BLaER1 (cell line): ENCODE measurements at regions not wholly inside any gene's neighbourhood (a gene's known extent, or its start where the extent isn't known, plus 50 kb on each side); places are given as distances from the start of the nearest gene placed in this dataset.

Source experiments
- H3K27ac ChIP-seq: shearing (Covaris generic); formaldehyde crosslinking; 2 replicates; pipeline ENCODE4 v1.8.1; 2022
- H3K27me3 ChIP-seq: shearing (Covaris generic); formaldehyde crosslinking; 2 replicates; pipeline ENCODE4 v1.8.1; 2022
- H3K36me3 ChIP-seq: shearing (Covaris generic); formaldehyde crosslinking; 2 replicates; pipeline ENCODE4 v1.8.1; 2022
- H3K4me1 ChIP-seq: shearing (Covaris generic); formaldehyde crosslinking; 2 replicates; pipeline ENCODE4 v1.8.1; 2022
- H3K4me2 ChIP-seq: shearing (Covaris generic); formaldehyde crosslinking; 2 replicates; pipeline ENCODE4 v1.8.1; 2022
- H3K4me3 ChIP-seq: shearing (Covaris generic); formaldehyde crosslinking; 2 replicates; pipeline ENCODE4 v1.8.1; 2022
- H3K9ac ChIP-seq: shearing (Covaris generic); formaldehyde crosslinking; 2 replicates; pipeline ENCODE4 v1.8.1; 2022
- H3K9me3 ChIP-seq: shearing (Covaris generic); formaldehyde crosslinking; 2 replicates; pipeline ENCODE4 v1.8.1; 2022
- H4K20me1 ChIP-seq: shearing (Covaris generic); formaldehyde crosslinking; 2 replicates; pipeline ENCODE4 v1.8.1; 2022
- Cebpa-rat ChIP-seq: shearing (Covaris generic); IDR thresholded peaks from 2 replicates; pipeline ENCODE4 v1.8.1; 2022

GRCh38 chr1:29970747-29971325, 734.5 kb downstream of the PTPRU start:
- H3K36me3 ChIP-seq, result no peaks in the 10 kb centered on the region
- no peaks in the 10 kb centered on the region; the same call in 1 of the 2 replicates for H4K20me1 ChIP-seq
- H3K4me2 ChIP-seq, result no peak overlapping the region
- no peak for TF ChIP-seq Cebpa-rat
- H3K27me3 ChIP-seq, result no peaks in the 10 kb centered on the region
- H3K27ac ChIP-seq, result no peak overlapping the region
- H3K9ac ChIP-seq, result no peak overlapping the region
- H3K4me1 ChIP-seq, result no peaks in the 10 kb centered on the region
- H3K4me3 ChIP-seq, result no peak overlapping the region
- H3K9me3 ChIP-seq, result no peaks in the 10 kb centered on the region

DNA sequence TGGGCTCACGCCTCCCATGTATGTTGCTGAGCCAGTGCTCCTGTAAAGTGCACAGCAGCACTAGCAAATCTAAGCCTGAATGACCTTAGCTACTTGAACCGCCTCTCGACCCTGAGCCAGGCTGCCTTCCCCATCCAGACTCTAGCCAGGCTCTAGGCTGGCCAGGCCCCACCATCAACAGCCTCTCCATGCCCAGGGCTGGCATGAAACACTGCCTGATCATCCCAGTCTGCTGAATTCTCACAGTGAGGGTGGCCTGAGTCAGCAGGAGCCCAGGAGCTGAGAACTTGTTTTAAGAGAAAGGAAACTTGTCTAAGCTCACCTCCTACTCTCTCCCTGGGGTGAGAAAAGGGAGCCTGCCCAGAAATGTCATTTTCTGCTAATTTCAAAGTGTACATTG, 733.3 kb downstream of the PTPRU start:
- TF ChIP-seq Cebpa-rat, result no peak
- Histone ChIP-seq H3K4me2 (no peak overlapping the region), H3K9me3 (no peaks in the 10 kb centered on the region), H3K4me1 (no peaks in the 10 kb centered on the region), H3K27ac (no peak overlapping the region), H3K36me3 (no peaks in the 10 kb centered on the region), H3K4me3 (no peak overlapping the region), H3K9ac (no peak overlapping the region), H3K27me3 (no peaks in the 10 kb centered on the region), H4K20me1 (no peaks in the 10 kb centered on the region; the same call in 1 of the 2 replicates)

- no peak overlapping the region for H3K4me2 ChIP-seq
- H4K20me1 ChIP-seq, result no peaks in the 10 kb centered on the region
- no peaks in the 10 kb centered on the region for H3K27me3 ChIP-seq
- no peak overlapping the region for H3K4me3 ChIP-seq
- no peaks in the 10 kb centered on the region for H3K36me3 ChIP-seq
- H3K4me1 ChIP-seq, result no peaks in the 10 kb centered on the region
- no peak overlapping the region for H3K9ac ChIP-seq
- TF ChIP-seq Cebpa-rat, result no peak
- H3K9me3 ChIP-seq, result no peaks in the 10 kb centered on the region
- no peak overlapping the region for H3K27ac ChIP-seq
These were observed 730.9 kb downstream of the PTPRU start for GRCh38 chr1:29967261-29967660.

DNA sequence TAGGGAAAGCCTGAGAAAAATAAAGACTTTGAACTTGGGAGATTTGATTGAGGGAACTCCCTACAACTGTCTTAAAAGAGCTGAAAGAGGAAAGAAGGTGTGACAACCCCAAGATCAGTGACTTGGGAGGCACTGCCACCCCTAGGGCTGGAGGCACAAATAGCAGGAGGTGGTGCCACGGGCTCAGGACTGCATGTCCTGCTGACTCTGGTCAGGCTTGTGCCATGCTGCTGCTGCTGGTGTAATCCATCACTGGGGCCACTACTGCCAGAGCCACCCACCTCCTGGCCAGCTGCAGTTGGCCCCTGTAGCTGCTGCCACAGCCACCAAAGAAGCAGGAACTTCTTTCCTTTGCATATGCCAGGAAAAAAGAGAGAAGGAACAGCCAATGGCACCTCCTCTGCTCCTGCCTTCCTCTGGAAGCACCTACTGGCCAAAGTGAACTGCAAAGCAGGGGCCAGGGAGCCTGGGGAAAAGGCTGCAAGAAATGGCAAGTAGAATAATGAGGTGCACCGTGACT, 730.3 kb downstream of the PTPRU start:
- TF ChIP-seq Cebpa-rat, result no peak
- no peak overlapping the region for H3K27ac ChIP-seq
- H3K36me3 ChIP-seq, result no peaks in the 10 kb centered on the region
- no peaks in the 10 kb centered on the region for H3K4me1 ChIP-seq
- no peak overlapping the region for H3K4me2 ChIP-seq
- no peaks in the 10 kb centered on the region for H3K9me3 ChIP-seq
- H4K20me1 ChIP-seq, result no peaks in the 10 kb centered on the region
- no peaks in the 10 kb centered on the region for H3K27me3 ChIP-seq
- no peak overlapping the region for H3K4me3 ChIP-seq
- H3K9ac ChIP-seq, result no peak overlapping the region

- Histone ChIP-seq H3K4me1 (no peaks in the 10 kb centered on the region), H3K36me3 (no peaks in the 10 kb centered on the region), H3K27me3 (no peaks in the 10 kb centered on the region), H3K27ac (no peak overlapping the region), H4K20me1 (no peaks in the 10 kb centered on the region), H3K9ac (no peak overlapping the region), H3K4me2 (no peak overlapping the region), H3K9me3 (no peaks in the 10 kb centered on the region), H3K4me3 (no peak overlapping the region)
- no peak for TF ChIP-seq Cebpa-rat
These were observed 728.6 kb downstream of the PTPRU start for GRCh38 chr1:29964718-29965533.

DNA sequence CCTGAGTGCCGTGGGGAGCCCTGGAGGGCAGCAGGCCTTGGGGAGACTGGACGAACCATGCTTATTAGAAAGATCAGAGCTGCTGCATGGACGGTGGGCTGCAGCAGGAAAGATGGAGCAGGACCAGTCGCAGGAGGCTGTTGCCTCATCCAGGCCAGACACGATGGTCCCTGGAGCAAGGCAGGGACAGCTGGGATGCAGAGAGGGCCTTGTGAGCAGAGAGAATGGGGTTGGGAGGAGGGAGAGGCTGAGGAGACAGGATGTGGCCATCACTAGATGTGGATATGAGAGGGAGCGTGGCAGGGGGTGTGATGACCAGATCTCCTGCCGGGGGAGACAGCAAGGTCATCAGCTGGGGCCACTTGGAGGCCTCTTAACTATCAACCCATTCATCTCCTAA, 727.6 kb downstream of the PTPRU start:
- no peak for TF ChIP-seq Cebpa-rat
- Histone ChIP-seq H3K27ac (no peak overlapping the region), H3K4me2 (no peak overlapping the region), H3K4me1 (no peaks in the 10 kb centered on the region), H3K4me3 (no peak overlapping the region), H3K9me3 (no peaks in the 10 kb centered on the region), H3K36me3 (no peaks in the 10 kb centered on the region), H3K9ac (no peak overlapping the region), H4K20me1 (no peaks in the 10 kb centered on the region), H3K27me3 (no peaks in the 10 kb centered on the region)

GRCh38 chr1:29962831-29963247, 726.5 kb downstream of the PTPRU start:
- H3K9ac ChIP-seq, result no peak overlapping the region
- no peak overlapping the region for H3K4me2 ChIP-seq
- no peak overlapping the region for H3K4me3 ChIP-seq
- H3K4me1 ChIP-seq, result no peaks in the 10 kb centered on the region
- TF ChIP-seq Cebpa-rat, result no peak
- H4K20me1 ChIP-seq, result no peaks in the 10 kb centered on the region
- H3K36me3 ChIP-seq, result no peaks in the 10 kb centered on the region
- H3K9me3 ChIP-seq, result no peaks in the 10 kb centered on the region
- H3K27me3 ChIP-seq, result no peaks in the 10 kb centered on the region
- no peak overlapping the region for H3K27ac ChIP-seq

DNA sequence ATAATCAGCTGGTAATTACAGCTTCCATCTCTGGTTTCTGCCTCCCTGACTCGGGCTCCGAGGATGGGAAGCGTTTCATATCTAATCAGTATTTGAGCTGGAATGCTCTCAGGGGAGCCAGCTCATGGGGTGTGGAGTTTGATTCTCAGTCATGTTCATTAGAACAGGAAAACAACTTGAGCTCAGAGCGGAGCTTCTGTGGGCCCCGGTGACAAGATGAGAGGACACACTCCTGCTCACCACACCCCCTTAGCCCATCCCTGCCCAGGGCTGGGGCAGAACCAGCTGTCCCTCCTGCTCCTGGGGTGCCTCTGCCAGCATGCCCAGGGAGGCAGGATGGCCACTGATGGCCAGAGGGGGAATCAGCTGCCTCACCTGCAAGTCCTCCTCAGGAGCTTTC, 726.0 kb downstream of the PTPRU start:
- H3K36me3 ChIP-seq, result no peaks in the 10 kb centered on the region
- no peak overlapping the region for H3K4me2 ChIP-seq
- no peaks in the 10 kb centered on the region for H4K20me1 ChIP-seq
- H3K9me3 ChIP-seq, result no peaks in the 10 kb centered on the region
- no peak overlapping the region for H3K27ac ChIP-seq
- no peaks in the 10 kb centered on the region for H3K27me3 ChIP-seq
- no peak for TF ChIP-seq Cebpa-rat
- no peak overlapping the region for H3K9ac ChIP-seq
- no peak overlapping the region for H3K4me3 ChIP-seq
- no peaks in the 10 kb centered on the region for H3K4me1 ChIP-seq

DNA sequence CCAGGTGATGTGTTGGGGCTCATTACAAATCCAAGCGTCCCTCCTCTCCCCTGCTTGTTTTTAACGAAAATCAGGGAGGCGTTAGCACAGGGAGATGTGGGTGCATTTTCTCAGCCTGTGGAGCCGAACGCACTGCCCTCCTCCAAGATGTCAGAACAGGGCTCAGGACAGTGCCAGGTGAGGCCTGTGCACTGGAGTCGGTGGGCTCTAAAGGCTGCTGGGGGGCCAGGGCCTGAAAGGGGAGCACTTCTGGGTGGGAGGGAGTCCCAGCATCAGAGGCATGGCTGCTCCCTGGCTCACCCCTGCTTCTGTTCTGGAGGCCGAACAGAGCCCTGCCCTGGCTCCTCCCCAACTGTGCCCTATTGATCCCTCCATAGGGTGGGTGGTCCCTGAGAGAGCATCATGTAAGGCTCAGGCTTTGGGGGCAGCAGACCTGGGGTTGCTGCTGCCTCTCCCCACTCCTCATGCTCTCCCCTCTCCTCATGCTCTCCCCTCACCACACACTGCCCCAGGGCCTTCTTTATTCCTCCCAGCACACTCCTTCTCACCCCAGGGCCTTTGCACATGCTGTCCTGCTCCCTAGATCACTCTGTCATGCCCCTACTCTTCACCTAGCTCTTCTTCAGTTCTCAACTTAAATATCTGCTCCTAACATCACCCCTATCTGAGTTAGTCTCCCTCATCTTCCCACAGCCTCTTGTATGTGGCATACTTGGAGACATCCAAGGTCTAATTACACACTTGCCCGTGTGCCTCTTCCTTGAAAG, 725.2 kb downstream of the PTPRU start:
- no peak overlapping the region for H3K4me2 ChIP-seq

DNA sequence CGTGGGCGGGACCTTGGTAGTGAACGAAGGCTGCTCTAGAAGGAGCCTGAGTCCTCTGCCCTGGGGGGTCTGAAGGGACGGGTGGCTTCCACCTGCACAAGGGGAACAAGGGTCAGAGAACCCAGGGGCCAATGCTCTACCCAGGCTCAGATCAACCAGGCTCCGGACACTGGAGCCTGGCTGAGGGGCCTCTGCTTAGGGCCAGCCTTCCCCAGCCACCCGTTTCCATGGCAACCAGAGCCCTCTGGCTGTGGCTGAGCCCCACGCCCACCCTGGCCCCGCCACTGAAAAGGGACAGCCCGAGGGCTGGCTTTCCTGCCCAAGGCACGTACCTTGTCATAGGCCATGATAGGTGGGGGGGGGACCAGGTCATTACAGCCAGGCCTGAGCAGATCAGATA, 724.6 kb downstream of the PTPRU start:
- Histone ChIP-seq H3K27ac (no peak overlapping the region), H4K20me1 (no peaks in the 10 kb centered on the region), H3K4me1 (no peaks in the 10 kb centered on the region), H3K9me3 (no peaks in the 10 kb centered on the region), H3K4me3 (no peak overlapping the region), H3K9ac (no peak overlapping the region), H3K36me3 (no peaks in the 10 kb centered on the region), H3K4me2 (no peak overlapping the region), H3K27me3 (no peaks in the 10 kb centered on the region)
- TF ChIP-seq Cebpa-rat, result no peak

More for the DNA sequence above, 725.2 kb downstream of the PTPRU start:
- Histone ChIP-seq H3K36me3 (no peaks in the 10 kb centered on the region), H3K27me3 (no peaks in the 10 kb centered on the region), H4K20me1 (no peaks in the 10 kb centered on the region), H3K27ac (no peak overlapping the region), H3K9me3 (no peaks in the 10 kb centered on the region), H3K9ac (no peak overlapping the region), H3K4me3 (no peak overlapping the region), H3K4me1 (no peaks in the 10 kb centered on the region)
- no peak for TF ChIP-seq Cebpa-rat
